ENCODE measurements at regions not wholly inside any gene's neighbourhood (a gene's known extent, or its start where the extent isn't known, plus 50 kb on each side); places are given as distances from the start of the nearest gene placed in this dataset.

GRCh38 chr4:182073278-182073677 is 169.9 kb upstream of the TENM3 start:
- TF ChIP-seq YY1 (IDR thresholded peaks at IDR 0.05; ENCODE audit: insufficient read depth, insufficient read length) = no peak
- no peak for TF ChIP-seq SUZ12 (IDR thresholded peaks at IDR 0.05; ENCODE audit: extremely low read depth, insufficient read depth, insufficient read length)
- no peak for TF ChIP-seq ZNF274 (IDR thresholded peaks at IDR 0.05; ENCODE audit: low read depth, low read length)

Data from NT2/D1 (cell line).